ENCODE measurements at regions not wholly inside any gene's neighbourhood (a gene's known extent, or its start where the extent isn't known, plus 50 kb on each side); places are given as distances from the start of the nearest gene placed in this dataset.

DNA sequence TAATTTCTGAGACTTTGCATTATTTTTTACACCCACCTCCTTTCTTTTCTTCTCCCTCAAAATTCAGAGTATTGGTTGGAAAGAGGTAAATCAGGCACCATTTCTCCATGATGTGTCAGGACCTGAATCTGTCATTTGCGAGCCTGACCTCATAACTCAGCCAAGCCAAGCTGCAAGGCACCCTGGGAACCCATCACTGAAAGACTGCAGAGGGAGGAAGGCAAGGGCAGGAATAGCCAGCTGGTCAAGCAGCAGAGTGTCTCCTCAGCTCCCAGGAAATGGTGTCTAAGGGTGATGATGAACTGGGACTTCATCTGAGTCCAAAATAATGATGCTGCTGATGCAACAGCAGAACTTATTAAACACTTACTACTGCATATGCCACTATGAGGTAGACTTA lies 556.6 kb downstream of the OMA1 start:
- TF ChIP-seq, protein P1, sequence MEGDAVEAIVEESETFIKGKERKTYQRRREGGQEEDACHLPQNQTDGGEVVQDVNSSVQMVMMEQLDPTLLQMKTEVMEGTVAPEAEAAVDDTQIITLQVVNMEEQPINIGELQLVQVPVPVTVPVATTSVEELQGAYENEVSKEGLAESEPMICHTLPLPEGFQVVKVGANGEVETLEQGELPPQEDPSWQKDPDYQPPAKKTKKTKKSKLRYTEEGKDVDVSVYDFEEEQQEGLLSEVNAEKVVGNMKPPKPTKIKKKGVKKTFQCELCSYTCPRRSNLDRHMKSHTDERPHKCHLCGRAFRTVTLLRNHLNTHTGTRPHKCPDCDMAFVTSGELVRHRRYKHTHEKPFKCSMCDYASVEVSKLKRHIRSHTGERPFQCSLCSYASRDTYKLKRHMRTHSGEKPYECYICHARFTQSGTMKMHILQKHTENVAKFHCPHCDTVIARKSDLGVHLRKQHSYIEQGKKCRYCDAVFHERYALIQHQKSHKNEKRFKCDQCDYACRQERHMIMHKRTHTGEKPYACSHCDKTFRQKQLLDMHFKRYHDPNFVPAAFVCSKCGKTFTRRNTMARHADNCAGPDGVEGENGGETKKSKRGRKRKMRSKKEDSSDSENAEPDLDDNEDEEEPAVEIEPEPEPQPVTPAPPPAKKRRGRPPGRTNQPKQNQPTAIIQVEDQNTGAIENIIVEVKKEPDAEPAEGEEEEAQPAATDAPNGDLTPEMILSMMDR (conservative IDR thresholded peaks at IDR 0.05 in 1 of 2, IDR thresholded peaks at IDR 0.05 in 1 of 2; ENCODE audit: low read depth in 1 of 2, low read length in 2 of 2): no peak
- TF ChIP-seq EZH2 (IDR thresholded peaks at IDR 0.05; ENCODE audit: low read length, missing control alignments): no peak
